DOHH2 (cell line): ENCODE measurements at regions not wholly inside any gene's neighbourhood (a gene's known extent, or its start where the extent isn't known, plus 50 kb on each side); places are given as distances from the start of the nearest gene placed in this dataset.
"Not testable (repeated sequence)": the region's sequence is repeated elsewhere in the genome, so short reads cannot be mapped to it uniquely, and the experiment has no call there.

Experiments used
- H3F3A ChIP-seq: fragments of 200-600 bp; sonication (generic), shearing (Covaris generic); 2 replicates; pipeline ENCODE4 v1.6.0; 2016; ENCODE audit warnings: antibody characterized with exemption, mild to moderate bottlenecking; ENCODE audit not compliant: control insufficient read depth, insufficient read depth
- H3K27ac ChIP-seq: fragments of 200-600 bp; sonication (generic); 2 replicates; pipeline ENCODE4 v1.5.1; 2014; ENCODE audit warnings: low read depth, mild to moderate bottlenecking, low read length, moderate library complexity
- H3K27me3 ChIP-seq: fragments of 200-600 bp; sonication (generic); 2 replicates; pipeline ENCODE4 v1.6.1; 2014; ENCODE audit warnings: mild to moderate bottlenecking, low read length, mixed read lengths; ENCODE audit not compliant: control insufficient read depth
- H3K36me3 ChIP-seq: fragments of 200-600 bp; sonication (generic); 2 replicates; pipeline ENCODE4 v1.6.1; 2014; ENCODE audit warnings: mild to moderate bottlenecking, low read length, moderate library complexity, mixed read lengths; ENCODE audit not compliant: control insufficient read depth
- H3K4me1 ChIP-seq: fragments of 200-600 bp; sonication (generic); 2 replicates; pipeline ENCODE4 v1.6.1; 2014; ENCODE audit warnings: mild to moderate bottlenecking, low read length, mixed read lengths; ENCODE audit not compliant: control insufficient read depth
- H3K4me2 ChIP-seq: fragments of 200-600 bp; sonication (generic); 2 replicates; pipeline ENCODE4 v1.6.0; 2014; ENCODE audit warnings: mild to moderate bottlenecking, low read length, moderate library complexity
- H3K4me3 ChIP-seq: fragments of 200-600 bp; sonication (generic); 2 replicates; pipeline ENCODE4 v1.5.1; 2014; ENCODE audit warnings: mild to moderate bottlenecking, low read length, mixed read lengths
- H3K79me2 ChIP-seq: fragments of 200-600 bp; sonication (generic); 2 replicates; pipeline ENCODE4 v1.6.1; 2014; ENCODE audit warnings: mild to moderate bottlenecking, low read length, mixed read lengths; ENCODE audit not compliant: control insufficient read depth
- H3K9me2 ChIP-seq: fragments of 200-600 bp; sonication (generic); replicated peaks from 2 replicates; pipeline ENCODE4 v1.6.1; 2014; ENCODE audit warnings: mild to moderate bottlenecking, low read length, mixed read lengths; ENCODE audit not compliant: control insufficient read depth
- H3K9me3 ChIP-seq: fragments of 200-600 bp; sonication (generic); 2 replicates; pipeline ENCODE4 v1.6.1; 2014; ENCODE audit warnings: antibody characterized with exemption, low read length, mixed read lengths; ENCODE audit not compliant: control insufficient read depth, insufficient read depth
- H4K20me1 ChIP-seq: fragments of 200-600 bp; sonication (generic); 2 replicates; pipeline ENCODE4 v1.6.0; 2014; ENCODE audit warnings: low read depth, mild to moderate bottlenecking, antibody characterized with exemption, low read length, moderate library complexity; ENCODE audit not compliant: control insufficient read depth, insufficient read depth
- EZH2phosphoT487 ChIP-seq: fragments of 200-600 bp; sonication (generic); IDR thresholded peaks from 2 replicates; pipeline ENCODE4 v1.6.1; 2017; ENCODE audit warnings: borderline replicate concordance, mild to moderate bottlenecking, antibody characterized with exemption, low read length, moderate library complexity, mixed read lengths
- TF ChIP-seq, protein P1 (sequence below): fragments of 200-600 bp; sonication (generic); IDR thresholded peaks from one replicate; pipeline ENCODE4 v1.5.1; 2014; ENCODE audit warnings: antibody characterized with exemption, mild to moderate bottlenecking, low read depth, low read length; ENCODE audit not compliant: poor library complexity, severe bottlenecking

DNA sequence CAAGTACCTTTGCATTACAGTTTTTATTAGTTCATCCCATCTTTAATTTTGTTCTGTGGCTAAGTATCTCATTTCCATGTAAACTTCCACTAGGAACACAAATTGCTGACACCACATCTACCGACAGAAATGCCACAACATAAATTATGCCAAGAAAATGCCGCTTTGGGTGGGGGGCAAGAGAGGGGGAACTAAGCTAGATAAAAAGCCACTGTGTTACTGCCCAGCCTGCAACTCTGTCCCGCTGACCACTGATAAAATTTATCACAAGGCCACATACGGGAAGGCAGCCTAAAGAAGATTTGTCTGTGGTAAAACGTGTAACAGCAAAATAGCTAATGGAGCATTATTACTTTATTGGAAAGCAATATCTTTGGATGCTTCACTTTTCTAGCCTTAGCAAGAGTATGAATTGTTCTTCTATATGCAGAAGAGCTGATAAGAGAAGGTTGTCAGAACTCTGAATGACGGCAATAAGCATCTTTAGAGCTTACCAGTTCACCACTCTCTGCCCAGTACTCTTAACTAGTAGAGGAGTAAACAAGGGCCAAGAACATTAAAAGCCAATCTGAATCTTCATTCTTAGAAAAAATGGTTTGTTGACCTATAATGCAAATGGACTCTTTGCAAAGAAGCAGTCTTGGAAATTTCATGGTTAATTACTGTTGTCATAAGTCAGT, 172.2 kb upstream of the MEF2C start:
- TF ChIP-seq, protein P1, sequence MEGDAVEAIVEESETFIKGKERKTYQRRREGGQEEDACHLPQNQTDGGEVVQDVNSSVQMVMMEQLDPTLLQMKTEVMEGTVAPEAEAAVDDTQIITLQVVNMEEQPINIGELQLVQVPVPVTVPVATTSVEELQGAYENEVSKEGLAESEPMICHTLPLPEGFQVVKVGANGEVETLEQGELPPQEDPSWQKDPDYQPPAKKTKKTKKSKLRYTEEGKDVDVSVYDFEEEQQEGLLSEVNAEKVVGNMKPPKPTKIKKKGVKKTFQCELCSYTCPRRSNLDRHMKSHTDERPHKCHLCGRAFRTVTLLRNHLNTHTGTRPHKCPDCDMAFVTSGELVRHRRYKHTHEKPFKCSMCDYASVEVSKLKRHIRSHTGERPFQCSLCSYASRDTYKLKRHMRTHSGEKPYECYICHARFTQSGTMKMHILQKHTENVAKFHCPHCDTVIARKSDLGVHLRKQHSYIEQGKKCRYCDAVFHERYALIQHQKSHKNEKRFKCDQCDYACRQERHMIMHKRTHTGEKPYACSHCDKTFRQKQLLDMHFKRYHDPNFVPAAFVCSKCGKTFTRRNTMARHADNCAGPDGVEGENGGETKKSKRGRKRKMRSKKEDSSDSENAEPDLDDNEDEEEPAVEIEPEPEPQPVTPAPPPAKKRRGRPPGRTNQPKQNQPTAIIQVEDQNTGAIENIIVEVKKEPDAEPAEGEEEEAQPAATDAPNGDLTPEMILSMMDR: no peak
- TF ChIP-seq EZH2phosphoT487: no peak
- no peaks in the 10 kb centered on the region for H3K36me3 ChIP-seq
- no peak overlapping the region for H3K4me3 ChIP-seq
- H3K27ac ChIP-seq: no peak overlapping the region
- no peaks in the 10 kb centered on the region for H3K9me2 ChIP-seq
- no peaks in the 10 kb centered on the region for H3F3A ChIP-seq
- no peaks in the 10 kb centered on the region for H3K79me2 ChIP-seq
- H4K20me1 ChIP-seq: no peaks in the 10 kb centered on the region
- no peaks in the 10 kb centered on the region for H3K4me1 ChIP-seq
- no peak overlapping the region for H3K4me2 ChIP-seq
- no peaks in the 10 kb centered on the region for H3K27me3 ChIP-seq
- no peaks in the 10 kb centered on the region for H3K9me3 ChIP-seq

DNA sequence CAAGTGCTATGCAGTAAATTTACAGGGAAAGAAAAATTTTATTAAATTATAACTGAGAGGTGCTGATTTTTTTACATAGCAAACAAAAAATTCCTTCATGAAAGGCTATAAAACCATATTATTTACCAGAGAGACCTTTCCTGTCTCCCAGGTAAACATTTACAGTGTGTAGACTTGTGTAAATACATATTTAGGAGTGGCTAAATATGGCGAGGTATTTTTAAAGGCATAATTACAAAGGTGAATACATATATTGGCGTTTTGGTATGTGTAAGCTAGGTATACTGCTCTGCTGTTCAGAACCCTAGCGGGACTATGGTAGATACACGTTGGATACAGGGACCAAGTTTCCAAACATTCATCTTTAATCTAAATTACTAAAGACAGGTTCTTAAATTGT, 170.6 kb upstream of the MEF2C start:
- H3K27me3 ChIP-seq: no peaks in the 10 kb centered on the region
- H3K27ac ChIP-seq: no peak overlapping the region
- no peaks in the 10 kb centered on the region for H3K9me3 ChIP-seq
- no peak overlapping the region for H3K4me2 ChIP-seq
- H3K36me3 ChIP-seq: no peaks in the 10 kb centered on the region
- no peak for TF ChIP-seq EZH2phosphoT487
- TF ChIP-seq, protein P1: no peak
- H3K79me2 ChIP-seq: no peaks in the 10 kb centered on the region
- no peaks in the 10 kb centered on the region for H3K9me2 ChIP-seq
- H3K4me1 ChIP-seq: no peaks in the 10 kb centered on the region
- H4K20me1 ChIP-seq: no peaks in the 10 kb centered on the region
- no peaks in the 10 kb centered on the region for H3F3A ChIP-seq
- no peak overlapping the region for H3K4me3 ChIP-seq

DNA sequence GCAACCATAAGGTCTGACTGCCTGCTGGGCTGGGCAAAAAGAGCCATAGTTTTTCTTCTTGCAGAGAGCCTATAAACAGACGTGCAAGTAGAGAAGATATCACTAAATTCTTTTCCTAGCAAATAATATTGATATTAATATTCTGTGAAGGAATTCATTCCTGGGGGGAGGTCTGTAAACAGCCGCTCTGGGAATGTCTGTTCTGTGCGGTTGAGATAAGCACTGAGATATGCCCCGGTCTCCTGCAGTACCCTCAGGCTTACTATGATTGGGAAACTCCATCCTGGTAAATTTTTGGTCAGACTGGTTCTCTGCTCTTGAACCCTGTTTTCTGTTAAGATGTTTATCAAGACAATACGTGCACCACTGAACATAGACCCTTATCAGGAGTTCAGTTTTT, 167.1 kb upstream of the MEF2C start:
- H3K36me3 ChIP-seq, H3K27ac ChIP-seq, H3K4me3 ChIP-seq, H3K27me3 ChIP-seq, H3K4me2 ChIP-seq, H3K4me1 ChIP-seq, H3K9me3 ChIP-seq, H4K20me1 ChIP-seq, H3K79me2 ChIP-seq, H3F3A ChIP-seq, H3K9me2 ChIP-seq: not testable (repeated sequence)

DNA sequence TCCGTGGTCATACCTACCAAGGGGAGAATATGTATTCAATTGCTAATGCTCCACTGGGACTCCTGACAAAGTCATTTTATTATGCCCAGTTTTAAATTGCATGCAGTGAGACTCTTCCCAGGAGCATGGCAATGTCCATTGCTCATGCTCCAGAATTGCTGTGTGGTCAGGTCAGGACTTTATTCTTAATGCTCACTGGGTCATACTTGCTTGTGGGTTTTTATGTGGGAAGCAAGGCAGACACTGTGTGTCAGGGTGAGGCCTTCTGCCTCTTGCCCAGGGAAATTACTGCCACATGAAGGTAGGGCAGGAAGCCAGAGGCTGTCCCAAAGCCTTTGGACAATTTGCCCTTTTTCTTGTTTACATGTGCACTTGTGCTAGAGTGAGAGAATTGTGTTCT, 164.6 kb upstream of the MEF2C start:
- Histone ChIP-seq H3K4me2 (no peak overlapping the region), H3K27me3 (no peaks in the 10 kb centered on the region), H3K4me1 (no peaks in the 10 kb centered on the region), H4K20me1 (no peaks in the 10 kb centered on the region), H3K9me2 (no peaks in the 10 kb centered on the region), H3K36me3 (no peaks in the 10 kb centered on the region), H3K27ac (no peak overlapping the region), H3K9me3 (no peaks in the 10 kb centered on the region), H3F3A (no peaks in the 10 kb centered on the region), H3K4me3 (no peak overlapping the region), H3K79me2 (no peaks in the 10 kb centered on the region)
- no peak for TF ChIP-seq EZH2phosphoT487
